GM19035 (cell line): ENCODE measurements at regions not wholly inside any gene's neighbourhood (a gene's known extent, or its start where the extent isn't known, plus 50 kb on each side); places are given as distances from the start of the nearest gene placed in this dataset.
"Not testable (repeated sequence)": the region's sequence is repeated elsewhere in the genome, so short reads cannot be mapped to it uniquely, and the experiment has no call there.

Experiments used
- ATAC-seq: cut with Tn5 transposase; IDR thresholded peaks from one replicate; pipeline ENCODE4 v1.9.1; 2021; ENCODE audit not compliant: unreplicated experiment

DNA sequence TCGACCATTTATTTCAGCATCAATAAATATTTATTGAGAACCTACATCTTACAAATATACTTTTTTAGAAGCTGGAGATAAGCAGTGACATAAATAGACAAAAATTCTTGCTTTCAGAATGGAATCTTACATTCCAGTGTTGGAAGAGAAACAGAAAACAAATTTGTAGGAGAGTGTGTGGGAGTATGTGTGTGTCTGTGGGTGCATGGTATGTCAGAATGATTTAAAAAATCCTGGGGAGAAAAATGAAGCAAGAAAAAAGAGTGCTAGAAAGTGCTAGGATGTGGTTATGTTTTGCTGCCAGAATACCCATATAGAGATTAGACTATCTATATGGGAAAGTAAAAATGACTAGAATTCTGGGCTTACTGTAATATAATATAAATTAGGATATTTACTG lies 561.7 kb upstream of the SGO1 start:
- no peak for ATAC-seq

GRCh38 chr3:20743553-20744321 lies 557.7 kb upstream of the SGO1 start:
- ATAC-seq, result no peak

DNA sequence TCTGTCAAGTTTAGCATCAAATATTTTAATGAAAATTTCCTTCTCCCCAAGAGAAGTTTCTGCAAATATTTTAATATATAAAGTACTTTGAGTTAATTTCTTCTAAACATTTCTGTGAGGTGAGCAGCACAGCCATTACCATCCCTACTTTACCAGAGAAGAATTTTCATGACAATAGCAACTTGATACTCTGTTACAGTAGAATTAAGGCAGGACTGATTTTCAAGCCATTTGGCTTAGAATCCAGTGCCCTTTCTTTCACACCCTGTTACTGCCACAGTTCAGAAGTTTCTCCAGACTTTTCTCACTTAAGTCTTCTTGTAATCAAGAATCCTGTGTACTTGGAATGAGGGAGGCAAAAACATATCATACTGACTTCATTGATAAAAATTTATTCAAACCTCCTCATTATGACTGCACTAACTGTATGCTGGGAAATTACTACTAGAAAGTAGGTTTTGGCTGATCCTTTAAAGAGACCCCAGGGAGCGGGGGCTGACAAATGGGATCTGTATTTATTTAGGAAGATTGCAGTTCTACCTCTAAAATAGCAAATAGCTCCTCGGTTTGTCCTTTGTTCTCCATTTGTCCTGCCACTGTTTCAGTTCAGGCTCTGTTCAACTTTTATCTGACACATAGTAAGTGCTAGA lies 557.0 kb upstream of the SGO1 start:
- ATAC-seq, result no peak

DNA sequence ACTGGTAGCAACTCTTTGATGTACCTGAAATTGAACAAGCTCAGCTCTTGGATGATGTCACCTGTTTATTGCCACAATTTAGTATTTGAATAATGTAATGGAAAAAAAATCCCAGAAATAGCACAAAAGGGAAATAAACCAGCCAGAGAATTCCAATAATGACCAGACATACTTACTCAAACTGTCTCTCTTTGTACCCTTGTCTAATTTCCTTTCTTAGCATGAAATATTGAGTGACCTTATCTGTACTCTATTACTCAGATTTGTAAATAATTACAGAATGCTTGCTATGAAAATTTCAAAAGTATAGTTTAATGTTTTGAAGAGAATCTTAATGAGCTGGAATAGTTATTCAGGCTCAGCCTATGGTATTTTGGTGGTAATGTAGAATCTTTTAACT lies 555.4 kb upstream of the SGO1 start:
- no peak for ATAC-seq

- no peak for ATAC-seq
These were observed 553.8 kb upstream of the SGO1 start for GRCh38 chr3:20739814-20740213.

- ATAC-seq, result no peak
These were observed 550.4 kb upstream of the SGO1 start for GRCh38 chr3:20736287-20736852.

DNA sequence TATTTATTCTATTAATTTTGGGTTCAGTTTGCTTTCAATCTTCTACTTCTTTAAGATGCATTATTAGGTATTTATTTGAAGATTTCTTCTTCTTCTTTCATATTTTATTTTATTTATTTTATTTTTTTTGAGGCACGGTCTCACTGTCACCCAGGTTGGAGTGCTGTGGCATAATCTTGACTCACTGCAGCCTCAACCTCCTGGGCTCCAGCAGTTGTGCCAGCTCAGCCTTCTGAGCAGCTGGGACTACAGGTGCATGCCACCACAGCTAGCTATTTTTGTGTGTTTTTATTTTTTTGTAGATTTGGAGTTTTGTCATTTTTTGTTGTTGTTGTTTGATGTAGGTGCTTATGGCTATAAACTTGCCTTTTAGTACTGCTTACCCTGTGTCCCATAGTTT lies 543.2 kb upstream of the SGO1 start:
- no peak for ATAC-seq

DNA sequence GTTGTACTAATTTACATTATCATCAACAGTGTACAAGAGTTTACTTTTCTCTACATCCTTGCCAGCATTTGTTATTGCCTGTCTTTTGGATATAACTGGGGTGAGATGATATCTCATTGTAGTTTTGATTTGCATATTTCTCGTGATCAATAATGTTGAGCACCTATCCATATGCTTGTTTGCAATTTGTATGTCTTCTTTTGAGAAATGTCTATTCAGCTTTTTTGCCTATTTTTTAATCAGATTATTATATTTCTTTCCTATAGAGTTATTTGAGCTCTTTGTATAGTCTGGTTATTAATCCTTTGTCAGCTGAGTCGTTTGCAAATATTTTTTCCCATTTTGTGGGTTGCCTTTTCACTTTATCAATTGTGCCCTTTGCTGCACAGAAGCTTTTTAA lies 540.8 kb upstream of the SGO1 start:
- ATAC-seq, result no peak

- no peak for ATAC-seq
These were observed 538.2 kb upstream of the SGO1 start for GRCh38 chr3:20724241-20724640.

DNA sequence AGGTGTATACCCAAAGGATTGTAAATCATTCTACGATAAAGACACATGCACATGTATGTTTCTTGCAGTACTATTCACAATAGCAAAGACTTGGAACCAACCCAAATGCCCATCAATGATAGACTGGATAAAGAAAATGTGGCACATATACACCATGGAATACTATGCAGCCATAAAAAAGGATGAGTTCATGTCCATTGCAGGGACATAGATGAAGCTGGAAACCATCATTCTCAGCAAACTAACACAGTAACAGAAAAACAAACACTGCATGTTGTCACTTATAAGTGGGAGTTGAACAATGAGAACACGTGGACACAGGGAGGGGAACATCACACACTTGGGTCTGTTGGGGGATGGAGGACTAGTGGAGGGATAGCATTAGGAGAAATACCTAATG lies 530.4 kb upstream of the SGO1 start:
- ATAC-seq, result not testable (repeated sequence)

DNA sequence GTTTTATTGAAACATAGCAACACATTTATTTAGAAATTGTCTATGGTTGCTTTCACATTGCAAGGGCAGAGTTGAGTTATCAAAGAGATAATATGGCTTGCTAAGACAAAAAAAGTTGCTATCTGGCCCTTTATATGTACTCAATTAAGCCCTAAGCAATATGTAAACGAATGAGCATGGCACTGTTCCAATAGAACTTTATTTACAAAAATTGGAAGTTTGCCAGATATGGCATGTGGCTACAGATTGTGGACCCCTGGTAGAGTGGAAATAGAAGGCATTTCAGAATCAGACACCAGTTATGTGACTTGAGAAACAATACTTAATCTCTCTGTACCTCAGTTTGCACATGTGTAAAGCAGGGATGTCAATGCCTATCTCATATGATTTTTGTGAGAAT lies 515.6 kb upstream of the SGO1 start:
- ATAC-seq, result no peak

GRCh38 chr3:20700714-20701113 lies 514.7 kb upstream of the SGO1 start:
- ATAC-seq, result no peak

DNA sequence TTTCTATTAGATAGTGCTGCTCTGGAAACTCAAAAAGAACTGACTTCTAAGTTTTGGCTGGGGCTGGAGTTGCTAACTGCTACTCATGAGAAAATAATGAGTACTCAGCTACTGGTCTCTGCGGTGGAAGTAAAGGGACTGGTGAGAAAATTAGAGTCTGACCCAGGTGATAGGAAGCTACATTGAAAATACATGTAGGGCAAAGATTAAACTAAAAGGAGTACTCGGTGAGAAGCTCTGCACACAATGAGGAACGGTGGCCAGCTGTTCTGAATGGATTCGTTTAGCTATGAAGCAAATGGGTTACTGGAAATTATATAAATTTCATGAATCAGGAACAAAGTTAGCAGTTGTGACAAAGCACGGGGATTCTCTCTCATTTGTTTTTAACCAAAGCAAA lies 512.9 kb upstream of the SGO1 start:
- no peak for ATAC-seq

- no peak for ATAC-seq
These were observed 510.6 kb upstream of the SGO1 start for GRCh38 chr3:20696388-20697150.

DNA sequence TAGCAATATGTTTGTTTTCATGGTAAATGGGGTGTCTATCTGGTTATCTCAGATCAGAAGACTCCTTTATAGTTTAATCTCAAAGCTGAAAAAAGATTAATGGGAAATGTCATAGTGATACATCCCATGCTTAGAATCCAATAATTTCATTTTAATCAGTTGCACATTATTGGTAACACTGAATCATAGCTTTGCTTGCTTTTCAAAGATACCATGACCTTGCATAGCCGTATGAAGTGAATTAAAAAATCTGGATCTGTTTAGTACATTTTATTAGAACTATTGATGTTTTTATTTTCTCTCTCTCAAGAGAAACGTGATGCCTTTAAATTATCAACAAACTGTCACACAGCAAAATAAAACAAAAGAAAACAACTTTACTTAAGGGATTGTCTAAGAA lies 506.7 kb upstream of the SGO1 start:
- ATAC-seq, result no peak

- ATAC-seq, result no peak
These were observed 497.9 kb upstream of the SGO1 start for GRCh38 chr3:20683910-20684309.

GRCh38 chr3:20682573-20682972 lies 496.6 kb upstream of the SGO1 start:
- no peak for ATAC-seq

GRCh38 chr3:20680990-20681628 lies 495.1 kb upstream of the SGO1 start:
- no peak for ATAC-seq

DNA sequence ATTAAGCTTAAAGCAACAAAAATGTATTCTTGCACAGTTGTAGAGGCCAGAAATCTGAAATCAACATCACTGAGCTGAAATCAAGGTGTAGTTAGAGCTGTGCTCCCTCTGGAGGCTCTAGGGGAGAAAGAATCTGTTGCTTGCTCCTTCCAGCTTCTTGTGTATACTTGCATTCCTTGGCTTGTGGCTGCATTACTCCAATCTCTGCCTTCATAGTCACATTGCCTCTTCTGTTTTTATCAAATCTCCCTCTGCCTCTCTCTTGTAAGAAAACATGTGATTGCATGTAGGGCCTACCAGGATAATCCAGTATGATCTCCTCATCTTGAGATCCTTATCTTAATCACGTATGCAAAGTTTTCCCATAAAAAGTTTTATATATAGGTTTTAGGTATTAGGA lies 487.9 kb upstream of the SGO1 start:
- ATAC-seq, result no peak

GRCh38 chr3:20669675-20670074 lies 483.7 kb upstream of the SGO1 start:
- no peak for ATAC-seq

DNA sequence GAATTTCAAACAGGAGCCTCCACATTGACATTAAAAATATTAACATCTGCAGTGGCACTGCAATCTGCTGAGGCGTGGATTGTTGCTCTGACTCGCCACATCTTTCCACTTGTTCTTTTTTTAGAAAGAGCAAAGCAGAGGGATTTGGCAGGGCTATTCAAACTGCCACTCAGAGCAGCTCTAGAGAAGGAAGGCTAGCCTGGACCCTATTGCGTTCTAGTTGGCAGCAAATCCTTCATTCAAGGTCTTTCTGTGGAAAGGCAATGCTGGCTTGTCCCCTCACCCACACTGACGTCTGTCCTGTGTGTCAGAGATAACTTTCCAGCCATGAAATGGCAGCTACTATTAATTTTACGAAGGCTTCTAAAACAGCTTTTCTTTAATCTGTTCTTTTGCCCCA lies 483.2 kb upstream of the SGO1 start:
- ATAC-seq, result no peak
